Right lobe of liver (tissue), 6 donors: ENCODE measurements at regions not wholly inside any gene's neighbourhood (a gene's known extent, or its start where the extent isn't known, plus 50 kb on each side); places are given as distances from the start of the nearest gene placed in this dataset.

Experiments
- ATAC-seq, 4 donors: fragments of 200-7000 bp; cut with Tn5 transposase; one replicate each; pipeline ENCODE4 v1.9.1; 2020; ENCODE audit warnings: mild to moderate bottlenecking in 4 of 4, moderate library complexity in 4 of 4
- DNase-seq, 3 donors: peaks; one replicate each; pipeline ENCODE4 v3.0.0-alpha.2; 2020
- H3K27ac ChIP-seq, 3 donors: fragments of 200-600 bp; one replicate each; pipeline ENCODE4 v1.8.0; 2022
- H3K27me3 ChIP-seq, 2 donors: fragments of 200-600 bp; one replicate each; pipeline ENCODE4 v1.8.0; 2022
- H3K36me3 ChIP-seq, 4 donors: fragments of 200-600 bp; sonication (generic) in 1 of 4; one replicate each; pipeline versions ENCODE4 v1.5.1 to v1.8.0; 2017 to 2022; ENCODE audit warnings: control low read depth in 1 of 4
- H3K4me1 ChIP-seq, 4 donors: fragments of 200-600 bp; sonication (generic) in 1 of 4; one replicate each; pipeline versions ENCODE4 v1.5.1 to v1.8.0; 2017 to 2022; ENCODE audit warnings: control low read depth in 1 of 4
- H3K4me3 ChIP-seq, 3 donors: fragments of 200-600 bp; one replicate each; pipeline ENCODE4 v1.8.0; 2022
- H3K9me3 ChIP-seq, 4 donors: fragments of 200-600 bp; sonication (generic) in 1 of 4; one replicate each; pipeline versions ENCODE4 v1.5.1 to v1.8.0; 2017 to 2022; ENCODE audit warnings: control low read depth in 1 of 4
- CTCF ChIP-seq, 4 donors: fragments of 200-600 bp in 3 of 4; fragments of 450-650 bp in 1 of 4; IDR thresholded peaks; one replicate each; pipeline versions ENCODE4 v1.5.1 to v1.8.0; 2016 to 2022; ENCODE audit warnings: antibody characterized with exemption in 4 of 4, mild to moderate bottlenecking in 2 of 4
- POLR2A ChIP-seq: fragments of 450-650 bp; IDR thresholded peaks from one replicate; pipeline ENCODE4 v1.6.1; 2017; ENCODE audit warnings: antibody characterized with exemption, mild to moderate bottlenecking
- WGBS: methylation state at CpG from one replicate; pipeline ENCODE4 v1.1.6; 2018; ENCODE audit warnings: low coverage, low lambda C conversion rate; ENCODE audit not compliant: insufficient coverage; ENCODE audit errors: missing lambda C conversion rate; 5-methylcytosine and 5-hydroxymethylcytosine counted together
- intact Hi-C, 2 donors: fragments of 100-400 bp; cut with DNase I; formaldehyde crosslinking; loops; one replicate each; pipeline versions ENCODE4 v1.11.2 to v1.14.1; 2022
- donor health status: DM: no; HTN: yes; CAD: no.
- donor health status: DM: no; HTN: no; CAD: no.
- donor health status: DM: no; HTN: no; CAD: no.
- donor health status: DM: no; HTN: yes; CAD: no.
- donor health status: DM: no; HTN: yes; CAD: no.

GRCh38 chr12:18811273-18811672, 73.4 kb downstream of the CAPZA3 start:
- intact Hi-C loops: no loop called here
- WGBS: 24% methylated on average over 3 of the region's 3 CpGs
- TF ChIP-seq CTCF (IDR thresholded peaks at IDR 0.05): no peak
- TF ChIP-seq POLR2A: no peak
- no peaks in the 10 kb centered on the region for H3K27me3 ChIP-seq
- no peak overlapping the region for H3K27ac ChIP-seq
- DNase-seq: no peak
- no peak overlapping the region for H3K4me3 ChIP-seq
- no peaks in the 10 kb centered on the region for H3K4me1 ChIP-seq
- no peak for ATAC-seq
- H3K36me3 ChIP-seq: no peaks in the 10 kb centered on the region
- H3K9me3 ChIP-seq: no peaks in the 10 kb centered on the region

GRCh38 chr12:18813753-18814152, 75.8 kb downstream of the CAPZA3 start:
- intact Hi-C loops: no loop called here
- no peak for DNase-seq
- Histone ChIP-seq H3K27me3 (no peaks in the 10 kb centered on the region), H3K4me1 (no peaks in the 10 kb centered on the region), H3K27ac (no peak overlapping the region), H3K9me3 (no peaks in the 10 kb centered on the region), H3K4me3 (no peak overlapping the region), H3K36me3 (no peaks in the 10 kb centered on the region)
- TF ChIP-seq CTCF (IDR thresholded peaks at IDR 0.05) (no peak), POLR2A (no peak)
- 100% methylated on average over 1 of the region's 2 CpGs for WGBS
- no peak for ATAC-seq

GRCh38 chr12:18818579-18819268, 80.8 kb downstream of the CAPZA3 start:
- Histone ChIP-seq H3K36me3 (no peaks in the 10 kb centered on the region), H3K9me3 (no peaks in the 10 kb centered on the region), H3K27me3 (no peaks in the 10 kb centered on the region), H3K4me1 (no peaks in the 10 kb centered on the region), H3K27ac (no peak overlapping the region), H3K4me3 (no peak overlapping the region)
- intact Hi-C loops: no loop called here
- DNase-seq (no peak), ATAC-seq (no peak)
- 57% methylated on average over 4 of the region's 6 CpGs for WGBS
- TF ChIP-seq CTCF (IDR thresholded peaks at IDR 0.05): no peak

GRCh38 chr12:18819484-18819883, 81.6 kb downstream of the CAPZA3 start:
- intact Hi-C loops: no loop called here
- TF ChIP-seq POLR2A (no peak), CTCF (IDR thresholded peaks at IDR 0.05) (no peak)
- WGBS: 82% methylated on average over 4 of the region's 7 CpGs
- ATAC-seq (no peak), DNase-seq (no peak)
- Histone ChIP-seq H3K27ac (no peak overlapping the region), H3K27me3 (no peaks in the 10 kb centered on the region), H3K36me3 (no peaks in the 10 kb centered on the region), H3K9me3 (no peaks in the 10 kb centered on the region), H3K4me3 (no peak overlapping the region), H3K4me1 (no peaks in the 10 kb centered on the region)

- Histone ChIP-seq H3K27me3 (no peaks in the 10 kb centered on the region), H3K27ac (no peak overlapping the region), H3K4me3 (no peak overlapping the region), H3K36me3 (no peaks in the 10 kb centered on the region), H3K9me3 (no peaks in the 10 kb centered on the region), H3K4me1 (no peaks in the 10 kb centered on the region)
- TF ChIP-seq POLR2A (no peak), CTCF (IDR thresholded peaks at IDR 0.05) (no peak)
- DNase-seq (no peak), ATAC-seq (no peak)
- WGBS: 71% methylated on average over 1 of the region's 1 CpG
- intact Hi-C loops: no loop called here
These were observed 85.5 kb downstream of the CAPZA3 start for GRCh38 chr12:18823461-18823860.
